CD14-positive monocyte (primary cell): ENCODE measurements at regions not wholly inside any gene's neighbourhood (a gene's known extent, or its start where the extent isn't known, plus 50 kb on each side); places are given as distances from the start of the nearest gene placed in this dataset.

Experiments
- DNase-seq, 3 donors: peaks; one replicate each; pipeline ENCODE4 v3.0.0-alpha.2; 2011 to 2022
- H2AFZ ChIP-seq: 2 replicates; pipeline ENCODE4 v1.6.0; 2012; ENCODE audit warnings: mild to moderate bottlenecking, low read depth, low read length, inconsistent platforms; ENCODE audit not compliant: insufficient read depth, poor library complexity, severe bottlenecking
- H3K27ac ChIP-seq, 2 donors: 1 replicate in 1 of 2; 2 replicates in 1 of 2; pipeline ENCODE4 v1.5.1; 2012 to 2013; ENCODE audit warnings: low read length in 2 of 2, control low read depth in 1 of 2, inconsistent platforms in 1 of 2, low read depth in 1 of 2, mild to moderate bottlenecking in 1 of 2
- H3K27me3 ChIP-seq, 2 donors: one replicate each; pipeline versions ENCODE4 v1.6.0 to v1.6.1; 2011 to 2013; ENCODE audit warnings: low read length in 2 of 2; ENCODE audit not compliant: control insufficient read depth in 2 of 2, insufficient read depth in 2 of 2
- H3K36me3 ChIP-seq, 2 donors: replicated peaks in 1 of 2; 1 replicate in 1 of 2; 2 replicates in 1 of 2; pipeline versions ENCODE4 v1.5.1 to v1.6.1; 2012 to 2013; ENCODE audit warnings: low read length in 2 of 2, control low read depth in 1 of 2, inconsistent platforms in 1 of 2, mild to moderate bottlenecking in 1 of 2; ENCODE audit not compliant: insufficient read depth in 2 of 2, control insufficient read depth in 1 of 2
- H3K4me1 ChIP-seq, 2 donors: 1 replicate in 1 of 2; 2 replicates in 1 of 2; pipeline versions ENCODE4 v1.5.1 to v1.6.1; 2012 to 2013; ENCODE audit warnings: low read length in 2 of 2, control low read depth in 1 of 2, inconsistent platforms in 1 of 2, mild to moderate bottlenecking in 1 of 2, moderate library complexity in 1 of 2; ENCODE audit not compliant: insufficient read depth in 2 of 2, control insufficient read depth in 1 of 2
- H3K4me2 ChIP-seq: replicated peaks from 2 replicates; pipeline ENCODE3; 2012; ENCODE audit warnings: low read length, moderate library complexity, mild to moderate bottlenecking; ENCODE audit not compliant: poor library complexity, severe bottlenecking; ENCODE audit errors: extremely low read depth
- H3K4me3 ChIP-seq, 3 experiments: fragments of 200-600 bp in 1 of 3; sonication (generic) in 1 of 3; replicated peaks in 1 of 3; 1 replicate in 2 of 3; 2 replicates in 1 of 3; pipeline ENCODE4 v1.5.1; 2011 to 2013; ENCODE audit warnings: low read length in 3 of 3, mild to moderate bottlenecking in 3 of 3, control low read depth in 2 of 3, low read depth in 2 of 3, inconsistent platforms in 1 of 3, moderate library complexity in 1 of 3
- H3K79me2 ChIP-seq: 2 replicates; pipeline ENCODE4 v1.6.0; 2012; ENCODE audit warnings: mild to moderate bottlenecking, control low read depth, inconsistent platforms, low read length, moderate library complexity; ENCODE audit not compliant: insufficient read depth
- H3K9ac ChIP-seq: 2 replicates; pipeline ENCODE4 v1.6.0; 2017; ENCODE audit warnings: low read length, mild to moderate bottlenecking; ENCODE audit not compliant: insufficient read depth, poor library complexity, severe bottlenecking
- H3K9me3 ChIP-seq, 2 donors: replicated peaks in 1 of 2; 1 replicate in 1 of 2; 2 replicates in 1 of 2; pipeline versions ENCODE4 v1.5.1 to v1.6.1; 2012 to 2013; ENCODE audit warnings: low read length in 2 of 2, control low read depth in 1 of 2; ENCODE audit not compliant: control insufficient read depth in 1 of 2, insufficient read depth in 1 of 2
- H4K20me1 ChIP-seq: 2 replicates; pipeline ENCODE4 v1.6.0; 2012; ENCODE audit warnings: mild to moderate bottlenecking, low read length, control low read depth, moderate library complexity; ENCODE audit not compliant: insufficient read depth
- H3K27ac Mint-ChIP-seq, 7 donors: one replicate each; pipeline ENCODE4 v1.8.0; 2020; ENCODE audit warnings: mild to moderate bottlenecking in 7 of 7, mixed read lengths in 7 of 7, moderate library complexity in 6 of 7, inconsistent platforms in 2 of 7
- H3K27me3 Mint-ChIP-seq, 3 donors: one replicate each; pipeline ENCODE4 v1.8.0; 2021 to 2022; ENCODE audit warnings: low read depth in 3 of 3, mild to moderate bottlenecking in 3 of 3, mixed read lengths in 3 of 3, moderate library complexity in 3 of 3, inconsistent platforms in 1 of 3
- H3K36me3 Mint-ChIP-seq, 2 donors: one replicate each; pipeline ENCODE4 v1.8.0; 2020; ENCODE audit warnings: mixed read lengths in 2 of 2, inconsistent platforms in 1 of 2, mild to moderate bottlenecking in 1 of 2
- H3K4me1 Mint-ChIP-seq: one replicate; pipeline ENCODE4 v1.8.0; 2020; ENCODE audit warnings: mild to moderate bottlenecking, mixed read lengths
- H3K4me3 Mint-ChIP-seq, 2 donors: one replicate each; pipeline ENCODE4 v1.8.0; 2020; ENCODE audit warnings: mild to moderate bottlenecking in 2 of 2, mixed read lengths in 2 of 2, moderate library complexity in 1 of 2
- H3K9me3 Mint-ChIP-seq, 7 donors: one replicate each; pipeline ENCODE4 v1.8.0; 2020 to 2022; ENCODE audit warnings: mixed read lengths in 7 of 7, mild to moderate bottlenecking in 6 of 7, moderate library complexity in 6 of 7, inconsistent platforms in 2 of 7
- WGBS: methylation state at CpG from one replicate; pipeline ENCODE4 v1.1.5; 2013; ENCODE audit warnings: missing lambda C conversion rate; ENCODE audit not compliant: insufficient coverage; 5-methylcytosine and 5-hydroxymethylcytosine counted together
- intact Hi-C, 2 donors: fragments of 100-400 bp; cut with micrococcal nuclease; formaldehyde crosslinking; loops; one replicate each; pipeline versions ENCODE4 v1.15.0 to v1.15.1; 2023
- TF ChIP-seq, protein P1 (sequence below): fragments of 200-600 bp; IDR thresholded peaks from one replicate; pipeline ENCODE4 v1.8.0; 2022; ENCODE audit warnings: antibody characterized with exemption, mild to moderate bottlenecking

- peaks cover 16% of the 10 kb centered on the region for H3K4me1 Mint-ChIP-seq
- H3K27me3 Mint-ChIP-seq: no peaks in the 10 kb centered on the region
- no peak overlapping the region for H3K4me3 Mint-ChIP-seq
- H3K9ac ChIP-seq: no peak overlapping the region
- no peaks in the 10 kb centered on the region for H3K9me3 Mint-ChIP-seq
- whole genome bisulfite sequencing: 0% methylated on average over 2 of the region's 3 CpGs
- no peaks in the 10 kb centered on the region for H4K20me1 ChIP-seq
- H3K36me3 ChIP-seq: no peaks in the 10 kb centered on the region
- H3K4me3 ChIP-seq: peak overlapping the region in 1 of 3 experiments; percentile 10
- no peaks in the 10 kb centered on the region for H3K36me3 Mint-ChIP-seq
- H3K9me3 ChIP-seq: no peaks in the 10 kb centered on the region
- H3K27ac Mint-ChIP-seq: peak overlapping the region in 3 of 7 donors; percentile 31 to 66 (median 37)
- TF ChIP-seq, protein P1, sequence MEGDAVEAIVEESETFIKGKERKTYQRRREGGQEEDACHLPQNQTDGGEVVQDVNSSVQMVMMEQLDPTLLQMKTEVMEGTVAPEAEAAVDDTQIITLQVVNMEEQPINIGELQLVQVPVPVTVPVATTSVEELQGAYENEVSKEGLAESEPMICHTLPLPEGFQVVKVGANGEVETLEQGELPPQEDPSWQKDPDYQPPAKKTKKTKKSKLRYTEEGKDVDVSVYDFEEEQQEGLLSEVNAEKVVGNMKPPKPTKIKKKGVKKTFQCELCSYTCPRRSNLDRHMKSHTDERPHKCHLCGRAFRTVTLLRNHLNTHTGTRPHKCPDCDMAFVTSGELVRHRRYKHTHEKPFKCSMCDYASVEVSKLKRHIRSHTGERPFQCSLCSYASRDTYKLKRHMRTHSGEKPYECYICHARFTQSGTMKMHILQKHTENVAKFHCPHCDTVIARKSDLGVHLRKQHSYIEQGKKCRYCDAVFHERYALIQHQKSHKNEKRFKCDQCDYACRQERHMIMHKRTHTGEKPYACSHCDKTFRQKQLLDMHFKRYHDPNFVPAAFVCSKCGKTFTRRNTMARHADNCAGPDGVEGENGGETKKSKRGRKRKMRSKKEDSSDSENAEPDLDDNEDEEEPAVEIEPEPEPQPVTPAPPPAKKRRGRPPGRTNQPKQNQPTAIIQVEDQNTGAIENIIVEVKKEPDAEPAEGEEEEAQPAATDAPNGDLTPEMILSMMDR: no peak
- no peak overlapping the region for H3K27ac ChIP-seq
- peaks cover 18 to 20% of the 10 kb centered on the region in 2 donors for H3K4me1 ChIP-seq
- H3K79me2 ChIP-seq: no peaks in the 10 kb centered on the region
- peak overlapping the region; percentile 4 for H2AFZ ChIP-seq
- intact Hi-C loops: no loop called here
- peak overlapping the region; percentile 19 for H3K4me2 ChIP-seq
- peak; percentile 19 to 38 (median 36) for DNase-seq
- H3K27me3 ChIP-seq: no peaks in the 10 kb centered on the region
Observed at GRCh38 chr4:23324021-23324690, 565.7 kb downstream of the PPARGC1A start.

GRCh38 chr4:23323436-23323835, 566.4 kb downstream of the PPARGC1A start:
- Mint-ChIP-seq H3K4me1 (peaks cover 16% of the 10 kb centered on the region), H3K27ac (no peak overlapping the region), H3K27me3 (no peaks in the 10 kb centered on the region), H3K4me3 (no peak overlapping the region), H3K9me3 (no peaks in the 10 kb centered on the region), H3K36me3 (no peaks in the 10 kb centered on the region)
- TF ChIP-seq, protein P1: no peak
- DNase-seq: no peak
- intact Hi-C loops: no loop called here
- H4K20me1 ChIP-seq: no peaks in the 10 kb centered on the region
- no peaks in the 10 kb centered on the region for H3K27me3 ChIP-seq
- no peak overlapping the region for H2AFZ ChIP-seq
- peaks cover 18 to 20% of the 10 kb centered on the region in 2 donors for H3K4me1 ChIP-seq
- no peak overlapping the region for H3K4me2 ChIP-seq
- no peaks in the 10 kb centered on the region for H3K79me2 ChIP-seq
- no peaks in the 10 kb centered on the region for H3K9me3 ChIP-seq
- H3K36me3 ChIP-seq: no peaks in the 10 kb centered on the region
- peak overlapping the region in 1 of 3 experiments; percentile 10 for H3K4me3 ChIP-seq
- WGBS: no CpG with 5 or more reads among the region's 1 CpG
- H3K27ac ChIP-seq: no peak overlapping the region
- no peak overlapping the region for H3K9ac ChIP-seq
